ENCODE measurements at regions not wholly inside any gene's neighbourhood (a gene's known extent, or its start where the extent isn't known, plus 50 kb on each side); places are given as distances from the start of the nearest gene placed in this dataset.
"Not testable (repeated sequence)": the region's sequence is repeated elsewhere in the genome, so short reads cannot be mapped to it uniquely, and the experiment has no call there.

DNA sequence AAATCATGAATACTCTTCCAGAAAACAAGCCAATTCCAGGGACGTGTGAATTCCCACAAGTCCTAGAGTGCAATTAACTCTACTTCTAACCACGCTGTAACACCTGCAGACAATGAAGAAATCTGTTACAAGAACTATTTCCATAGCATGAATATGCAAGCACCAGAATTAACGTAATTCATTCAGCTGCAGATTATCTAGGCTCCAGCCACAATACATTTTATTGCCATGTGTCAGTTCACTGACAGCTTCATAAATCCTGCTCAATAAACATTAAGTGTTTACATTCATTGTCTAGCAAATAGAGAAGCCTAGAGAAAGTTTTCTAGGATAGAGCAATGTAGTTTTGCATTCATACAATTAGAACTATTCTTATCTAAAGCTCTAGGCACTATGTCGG, 1348.5 kb downstream of the GRIK2 start:
- TF ChIP-seq, protein P1, sequence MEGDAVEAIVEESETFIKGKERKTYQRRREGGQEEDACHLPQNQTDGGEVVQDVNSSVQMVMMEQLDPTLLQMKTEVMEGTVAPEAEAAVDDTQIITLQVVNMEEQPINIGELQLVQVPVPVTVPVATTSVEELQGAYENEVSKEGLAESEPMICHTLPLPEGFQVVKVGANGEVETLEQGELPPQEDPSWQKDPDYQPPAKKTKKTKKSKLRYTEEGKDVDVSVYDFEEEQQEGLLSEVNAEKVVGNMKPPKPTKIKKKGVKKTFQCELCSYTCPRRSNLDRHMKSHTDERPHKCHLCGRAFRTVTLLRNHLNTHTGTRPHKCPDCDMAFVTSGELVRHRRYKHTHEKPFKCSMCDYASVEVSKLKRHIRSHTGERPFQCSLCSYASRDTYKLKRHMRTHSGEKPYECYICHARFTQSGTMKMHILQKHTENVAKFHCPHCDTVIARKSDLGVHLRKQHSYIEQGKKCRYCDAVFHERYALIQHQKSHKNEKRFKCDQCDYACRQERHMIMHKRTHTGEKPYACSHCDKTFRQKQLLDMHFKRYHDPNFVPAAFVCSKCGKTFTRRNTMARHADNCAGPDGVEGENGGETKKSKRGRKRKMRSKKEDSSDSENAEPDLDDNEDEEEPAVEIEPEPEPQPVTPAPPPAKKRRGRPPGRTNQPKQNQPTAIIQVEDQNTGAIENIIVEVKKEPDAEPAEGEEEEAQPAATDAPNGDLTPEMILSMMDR (IDR thresholded peaks at IDR 0.05; ENCODE audit: borderline replicate concordance, extremely low read depth, insufficient read depth) = no peak
- DNase-seq = peak in 2 of 5 donors; percentile 43 to 67

DNA sequence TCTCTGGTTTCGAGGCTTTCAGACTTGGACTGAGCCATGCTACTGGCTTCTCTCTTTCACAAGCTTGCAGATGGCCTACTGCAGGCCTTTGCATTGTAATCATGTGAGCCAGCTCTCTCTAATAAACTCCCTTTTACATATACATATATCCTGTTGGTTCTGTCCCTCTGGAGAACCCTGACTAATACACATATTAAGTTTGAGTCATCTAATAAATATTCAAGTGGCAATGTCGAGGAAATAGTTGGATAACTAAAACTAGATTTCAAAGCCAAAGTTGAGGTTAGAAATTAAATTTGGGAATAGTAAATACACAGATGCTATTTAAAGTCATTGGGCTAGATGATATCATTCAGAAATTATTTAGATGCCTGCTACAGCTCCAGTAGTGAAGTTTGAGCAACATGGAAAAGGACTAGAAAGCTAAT, 1343.4 kb downstream of the GRIK2 start:
- intact Hi-C loops (cut with DNase I) = no loop called here
- TF ChIP-seq, protein P1 (IDR thresholded peaks at IDR 0.05; ENCODE audit: borderline replicate concordance, extremely low read depth, insufficient read depth) = no peak
- no peak overlapping the region for H3K27ac ChIP-seq (ENCODE audit: low read depth in 2 of 2, low read length in 2 of 2)
- no peaks in the 10 kb centered on the region for H3K9me3 ChIP-seq (ENCODE audit: control insufficient read depth in 2 of 3, insufficient read depth in 1 of 3, low read length in 3 of 3)
- H3K4me3 ChIP-seq (ENCODE audit: low read length in 3 of 3) = no peak overlapping the region
- H3K9ac ChIP-seq (ENCODE audit: low read length in 3 of 3) = no peak overlapping the region
- FAIRE-seq (no peak), DNase-seq (no peak)
- no peaks in the 10 kb centered on the region for H3K36me3 ChIP-seq (ENCODE audit: control insufficient read depth in 2 of 3, insufficient read depth in 3 of 3, low read length in 3 of 3)
- no peaks in the 10 kb centered on the region for H3K27me3 ChIP-seq (ENCODE audit: control insufficient read depth, insufficient read depth, low read length)
- no peaks in the 10 kb centered on the region for H3K4me1 ChIP-seq (ENCODE audit: control insufficient read depth in 2 of 3, insufficient read depth in 2 of 3, low read depth in 1 of 3, low read length in 3 of 3)

More for the DNA sequence above, 1348.5 kb downstream of the GRIK2 start:
- H3K9me3 ChIP-seq (ENCODE audit: control insufficient read depth in 2 of 3, insufficient read depth in 1 of 3, low read length in 3 of 3) = no peaks in the 10 kb centered on the region
- FAIRE-seq = no peak
- no peaks in the 10 kb centered on the region for H3K27me3 ChIP-seq (ENCODE audit: control insufficient read depth, insufficient read depth, low read length)
- no peak overlapping the region for H3K27ac ChIP-seq (ENCODE audit: low read depth in 2 of 2, low read length in 2 of 2)
- no peaks in the 10 kb centered on the region for H3K36me3 ChIP-seq (ENCODE audit: control insufficient read depth in 2 of 3, insufficient read depth in 3 of 3, low read length in 3 of 3)
- no peak overlapping the region for H3K4me3 ChIP-seq (ENCODE audit: low read length in 3 of 3)
- no peak overlapping the region for H3K9ac ChIP-seq (ENCODE audit: low read length in 3 of 3)
- no peaks in the 10 kb centered on the region for H3K4me1 ChIP-seq (ENCODE audit: control insufficient read depth in 2 of 3, insufficient read depth in 2 of 3, low read depth in 1 of 3, low read length in 3 of 3)
- intact Hi-C loops (cut with DNase I) = no loop called here

DNA sequence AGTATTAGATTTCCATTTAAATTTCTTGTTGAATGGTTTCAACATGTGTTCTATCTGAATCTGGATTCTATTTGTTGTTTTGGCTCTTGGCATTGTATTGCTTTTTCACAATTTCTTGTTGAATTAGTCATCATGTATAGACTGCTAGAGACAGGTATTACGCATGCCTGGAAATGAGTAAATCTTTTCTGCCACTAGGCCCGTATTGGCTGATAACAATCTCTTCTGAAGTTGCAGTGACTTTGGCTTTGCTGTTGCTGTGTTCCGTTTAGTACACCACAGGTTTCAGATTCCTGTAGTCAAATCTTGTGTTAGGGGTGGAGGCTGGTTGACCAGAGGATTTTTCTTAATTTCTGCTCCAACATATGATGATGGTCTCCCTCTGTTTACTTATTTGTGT, 1339.4 kb downstream of the GRIK2 start:
- DNase-seq (no peak), FAIRE-seq (no peak)
- H3K27ac ChIP-seq (ENCODE audit: low read depth in 2 of 2, low read length in 2 of 2) = no peak overlapping the region

DNA sequence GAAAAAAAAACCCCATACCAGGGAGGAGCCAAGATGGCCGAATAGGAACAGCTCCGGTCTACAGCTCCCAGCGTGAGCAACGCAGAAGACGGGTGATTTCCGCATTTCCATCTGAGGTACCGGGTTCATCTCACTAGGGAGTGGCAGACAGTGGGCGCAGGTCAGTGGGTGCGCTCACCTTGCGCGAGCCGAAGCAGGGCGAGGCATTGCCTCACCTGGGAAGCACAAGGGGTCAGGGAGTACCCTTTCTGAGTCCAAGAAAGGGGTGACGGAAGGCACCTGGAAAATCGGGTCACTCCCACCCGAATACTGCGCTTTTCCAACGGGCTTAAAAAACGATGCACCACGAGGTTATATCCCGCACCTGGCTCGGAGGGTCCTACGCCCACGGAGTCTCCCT, 1328.6 kb downstream of the GRIK2 start:
- H3K27me3 ChIP-seq (ENCODE audit: control insufficient read depth, insufficient read depth, low read length); H3K9me3 ChIP-seq (ENCODE audit: control insufficient read depth in 2 of 3, insufficient read depth in 1 of 3, low read length in 3 of 3); H3K4me3 ChIP-seq (ENCODE audit: low read length in 3 of 3); H3K9ac ChIP-seq (ENCODE audit: low read length in 3 of 3); H3K36me3 ChIP-seq (ENCODE audit: control insufficient read depth in 2 of 3, insufficient read depth in 3 of 3, low read length in 3 of 3); intact Hi-C loops (cut with DNase I); H3K4me1 ChIP-seq (ENCODE audit: control insufficient read depth in 2 of 3, insufficient read depth in 2 of 3, low read depth in 1 of 3, low read length in 3 of 3); FAIRE-seq; H3K27ac ChIP-seq (ENCODE audit: low read depth in 2 of 2, low read length in 2 of 2): not testable (repeated sequence)
- peak in 1 of 5 donors; percentile 16 for DNase-seq

More for the DNA sequence above, 1339.4 kb downstream of the GRIK2 start:
- Histone ChIP-seq H3K9me3 (ENCODE audit: control insufficient read depth in 2 of 3, insufficient read depth in 1 of 3, low read length in 3 of 3) (no peaks in the 10 kb centered on the region), H3K27me3 (ENCODE audit: control insufficient read depth, insufficient read depth, low read length) (no peaks in the 10 kb centered on the region), H3K9ac (ENCODE audit: low read length in 3 of 3) (no peak overlapping the region), H3K36me3 (ENCODE audit: control insufficient read depth in 2 of 3, insufficient read depth in 3 of 3, low read length in 3 of 3) (no peaks in the 10 kb centered on the region), H3K4me1 (ENCODE audit: control insufficient read depth in 2 of 3, insufficient read depth in 2 of 3, low read depth in 1 of 3, low read length in 3 of 3) (no peaks in the 10 kb centered on the region), H3K4me3 (ENCODE audit: low read length in 3 of 3) (no peak overlapping the region)
- intact Hi-C loops (cut with DNase I) = no loop called here
- TF ChIP-seq, protein P1 (IDR thresholded peaks at IDR 0.05; ENCODE audit: borderline replicate concordance, extremely low read depth, insufficient read depth) = no peak
